ENCODE measurements at regions not wholly inside any gene's neighbourhood (a gene's known extent, or its start where the extent isn't known, plus 50 kb on each side); places are given as distances from the start of the nearest gene placed in this dataset.

DNA sequence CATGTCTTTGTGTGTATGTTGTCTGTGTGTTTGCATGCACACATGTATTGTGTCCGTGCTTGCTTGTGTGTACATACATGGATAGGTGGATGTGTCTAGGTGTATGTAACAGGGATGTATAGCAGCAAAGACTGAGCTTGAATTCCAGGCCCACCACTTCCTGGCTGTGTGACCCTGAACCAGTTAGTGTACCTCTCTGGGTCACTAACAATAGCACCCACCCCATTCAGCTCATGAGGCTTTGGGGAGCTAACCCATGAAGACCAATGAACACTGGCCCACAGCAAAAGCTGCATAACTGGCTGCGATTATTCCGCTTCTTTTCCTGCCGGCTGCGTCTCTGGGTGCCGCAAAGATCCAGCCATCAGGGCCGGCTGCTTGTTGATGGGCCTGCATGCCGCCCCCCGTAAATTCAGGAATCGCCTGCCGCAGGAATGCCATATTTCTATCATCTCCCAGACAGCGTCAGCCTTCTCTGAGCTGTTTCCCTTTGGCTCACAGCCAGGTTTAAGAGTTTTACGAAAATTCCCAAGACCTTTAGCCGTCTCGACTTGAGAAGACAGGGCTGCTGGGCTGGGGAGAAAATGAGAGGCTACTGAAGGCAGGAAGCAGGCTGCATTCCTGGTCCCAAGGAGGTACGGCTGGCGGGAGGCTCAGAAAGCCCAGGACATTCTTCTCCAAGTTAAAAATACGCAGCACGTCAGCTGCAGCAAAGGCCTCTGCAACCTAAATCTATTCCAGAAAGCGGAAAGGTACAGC is 224.6 kb downstream of the MN1 start:
- TF ChIP-seq FOXP2 (optimal IDR thresholded peaks at IDR 0.05; ENCODE audit: borderline replicate concordance, extremely low read depth, extremely low read length, insufficient read depth) (no peak), POLR2AphosphoS5 (IDR thresholded peaks at IDR 0.05; ENCODE audit: low read depth, low read length) (no peak), TAF1 (IDR thresholded peaks at IDR 0.05; ENCODE audit: borderline replicate concordance, insufficient read depth, low read length) (no peak), SIN3A (IDR thresholded peaks at IDR 0.05; ENCODE audit: borderline replicate concordance, insufficient read depth, low read length) (no peak)
- TF ChIP-seq, protein P1, sequence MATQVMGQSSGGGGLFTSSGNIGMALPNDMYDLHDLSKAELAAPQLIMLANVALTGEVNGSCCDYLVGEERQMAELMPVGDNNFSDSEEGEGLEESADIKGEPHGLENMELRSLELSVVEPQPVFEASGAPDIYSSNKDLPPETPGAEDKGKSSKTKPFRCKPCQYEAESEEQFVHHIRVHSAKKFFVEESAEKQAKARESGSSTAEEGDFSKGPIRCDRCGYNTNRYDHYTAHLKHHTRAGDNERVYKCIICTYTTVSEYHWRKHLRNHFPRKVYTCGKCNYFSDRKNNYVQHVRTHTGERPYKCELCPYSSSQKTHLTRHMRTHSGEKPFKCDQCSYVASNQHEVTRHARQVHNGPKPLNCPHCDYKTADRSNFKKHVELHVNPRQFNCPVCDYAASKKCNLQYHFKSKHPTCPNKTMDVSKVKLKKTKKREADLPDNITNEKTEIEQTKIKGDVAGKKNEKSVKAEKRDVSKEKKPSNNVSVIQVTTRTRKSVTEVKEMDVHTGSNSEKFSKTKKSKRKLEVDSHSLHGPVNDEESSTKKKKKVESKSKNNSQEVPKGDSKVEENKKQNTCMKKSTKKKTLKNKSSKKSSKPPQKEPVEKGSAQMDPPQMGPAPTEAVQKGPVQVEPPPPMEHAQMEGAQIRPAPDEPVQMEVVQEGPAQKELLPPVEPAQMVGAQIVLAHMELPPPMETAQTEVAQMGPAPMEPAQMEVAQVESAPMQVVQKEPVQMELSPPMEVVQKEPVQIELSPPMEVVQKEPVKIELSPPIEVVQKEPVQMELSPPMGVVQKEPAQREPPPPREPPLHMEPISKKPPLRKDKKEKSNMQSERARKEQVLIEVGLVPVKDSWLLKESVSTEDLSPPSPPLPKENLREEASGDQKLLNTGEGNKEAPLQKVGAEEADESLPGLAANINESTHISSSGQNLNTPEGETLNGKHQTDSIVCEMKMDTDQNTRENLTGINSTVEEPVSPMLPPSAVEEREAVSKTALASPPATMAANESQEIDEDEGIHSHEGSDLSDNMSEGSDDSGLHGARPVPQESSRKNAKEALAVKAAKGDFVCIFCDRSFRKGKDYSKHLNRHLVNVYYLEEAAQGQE (IDR thresholded peaks at IDR 0.05; ENCODE audit: insufficient read depth in 1 of 2, low read depth in 2 of 2, low read length in 2 of 2) = no peak

DNA sequence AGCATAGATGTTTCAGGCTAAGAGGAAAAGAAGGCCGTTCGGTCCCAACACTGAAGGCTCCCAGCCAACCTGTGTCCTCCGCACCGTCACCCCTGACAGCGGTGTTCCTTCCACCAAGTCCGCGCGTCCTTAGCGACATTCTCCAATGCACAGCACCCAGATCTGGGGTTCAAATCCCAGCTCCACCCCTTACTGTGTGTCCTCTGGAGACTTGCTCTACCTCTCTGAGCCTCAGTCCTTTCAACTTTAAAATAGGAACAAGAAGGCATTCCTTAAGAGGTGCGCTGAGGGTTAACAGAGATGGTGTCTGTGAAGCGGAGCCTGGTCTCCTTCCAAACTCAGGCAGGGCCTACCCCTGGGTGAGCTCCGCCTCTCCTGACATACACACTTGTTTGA is 224.0 kb downstream of the MN1 start:
- TF ChIP-seq, protein P1 (IDR thresholded peaks at IDR 0.05; ENCODE audit: insufficient read depth in 1 of 2, low read depth in 2 of 2, low read length in 2 of 2) = no peak
- TF ChIP-seq TAF1 (IDR thresholded peaks at IDR 0.05; ENCODE audit: borderline replicate concordance, insufficient read depth, low read length) (no peak), POLR2AphosphoS5 (IDR thresholded peaks at IDR 0.05; ENCODE audit: low read depth, low read length) (no peak), FOXP2 (optimal IDR thresholded peaks at IDR 0.05; ENCODE audit: borderline replicate concordance, extremely low read depth, extremely low read length, insufficient read depth) (no peak), SIN3A (IDR thresholded peaks at IDR 0.05; ENCODE audit: borderline replicate concordance, insufficient read depth, low read length) (no peak)

DNA sequence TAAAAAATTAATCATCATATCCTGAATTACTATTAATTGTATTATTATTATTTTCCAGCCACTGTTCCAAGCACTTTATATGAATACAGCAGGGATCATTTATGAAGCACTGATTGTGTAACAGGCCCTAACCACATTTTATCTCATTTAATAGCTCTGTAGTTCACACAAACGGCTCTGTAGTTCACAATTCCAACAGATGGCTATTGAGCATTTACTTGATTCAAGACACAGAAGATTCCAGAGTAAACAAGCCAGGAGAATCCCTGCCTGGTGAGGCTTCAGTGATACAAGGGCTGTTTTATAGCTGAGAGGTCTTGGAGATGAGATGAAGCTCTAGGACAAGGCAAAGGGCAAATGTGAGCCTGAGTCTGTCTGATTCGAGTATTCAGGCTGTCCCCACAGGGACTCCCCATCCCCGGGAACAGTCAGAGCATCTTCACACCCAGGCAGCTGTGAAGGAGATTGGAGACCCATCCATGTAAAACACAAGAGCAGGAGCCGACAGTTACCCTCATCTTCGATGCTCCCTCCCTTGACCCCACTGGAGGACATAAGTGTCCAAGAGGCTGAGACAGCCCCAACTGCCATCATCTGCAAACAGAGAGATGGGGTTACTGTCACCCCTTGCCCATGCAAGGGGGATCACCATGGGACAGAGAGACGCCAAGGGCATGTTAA is 222.5 kb downstream of the MN1 start:
- TF ChIP-seq TAF1 (IDR thresholded peaks at IDR 0.05; ENCODE audit: borderline replicate concordance, insufficient read depth, low read length) = no peak
- TF ChIP-seq SIN3A (IDR thresholded peaks at IDR 0.05; ENCODE audit: borderline replicate concordance, insufficient read depth, low read length) = no peak
- TF ChIP-seq FOXP2 (optimal IDR thresholded peaks at IDR 0.05; ENCODE audit: borderline replicate concordance, extremely low read depth, extremely low read length, insufficient read depth) = no peak
- TF ChIP-seq, protein P1 (IDR thresholded peaks at IDR 0.05; ENCODE audit: insufficient read depth in 1 of 2, low read depth in 2 of 2, low read length in 2 of 2) = no peak
- no peak for TF ChIP-seq POLR2AphosphoS5 (IDR thresholded peaks at IDR 0.05; ENCODE audit: low read depth, low read length)

DNA sequence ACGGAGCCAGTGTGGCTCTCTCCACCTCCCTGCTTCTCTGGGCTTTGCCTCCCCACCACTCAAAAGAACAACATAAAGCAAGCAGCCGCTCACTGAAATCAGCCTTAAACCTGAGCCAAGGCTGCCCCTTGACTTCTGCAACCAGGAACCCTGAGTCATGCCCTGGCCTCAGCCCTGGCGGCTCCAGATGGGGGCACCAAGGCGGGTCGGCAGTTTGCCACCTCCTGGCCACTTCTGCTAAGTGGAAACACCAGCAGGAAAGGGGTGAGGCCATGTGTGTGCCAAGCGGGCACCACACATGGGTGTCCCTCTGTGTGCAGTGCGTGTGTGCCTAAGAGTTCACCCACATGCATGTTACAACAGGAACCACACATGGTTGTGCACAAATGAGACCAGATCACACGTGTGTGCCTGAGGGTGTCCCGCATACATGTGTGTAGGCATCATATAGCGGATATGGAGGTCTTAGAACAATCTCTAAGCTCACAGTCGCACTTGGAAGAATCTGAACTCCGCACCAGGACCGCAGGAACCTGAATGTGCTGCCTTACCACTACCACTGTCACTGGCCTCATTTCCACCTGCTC is 221.2 kb downstream of the MN1 start:
- TF ChIP-seq TAF1 (IDR thresholded peaks at IDR 0.05; ENCODE audit: borderline replicate concordance, insufficient read depth, low read length) (no peak), SIN3A (IDR thresholded peaks at IDR 0.05; ENCODE audit: borderline replicate concordance, insufficient read depth, low read length) (no peak), POLR2AphosphoS5 (IDR thresholded peaks at IDR 0.05; ENCODE audit: low read depth, low read length) (no peak), FOXP2 (optimal IDR thresholded peaks at IDR 0.05; ENCODE audit: borderline replicate concordance, extremely low read depth, extremely low read length, insufficient read depth) (no peak)
- TF ChIP-seq, protein P1 (IDR thresholded peaks at IDR 0.05; ENCODE audit: insufficient read depth in 1 of 2, low read depth in 2 of 2, low read length in 2 of 2) = no peak

Measured in PFSK-1 (cell line).